Ishikawa (cell line): ENCODE measurements at regions not wholly inside any gene's neighbourhood (a gene's known extent, or its start where the extent isn't known, plus 50 kb on each side); places are given as distances from the start of the nearest gene placed in this dataset.

ENCODE experiments used
- CEBPB ChIP-seq: IDR thresholded peaks from 2 replicates; pipeline ENCODE4 v1.6.1; 2012
- CREB1 ChIP-seq: IDR thresholded peaks from 2 replicates; pipeline ENCODE4 v1.6.1; 2012; ENCODE audit warnings: low read depth
- EGR1 ChIP-seq: IDR thresholded peaks from 2 replicates; pipeline ENCODE4 v1.6.1; 2012
- EP300 ChIP-seq: IDR thresholded peaks from 2 replicates; pipeline ENCODE4 v1.6.1; 2012; ENCODE audit warnings: borderline replicate concordance
- FOXM1 ChIP-seq: IDR thresholded peaks from 2 replicates; pipeline ENCODE4 v1.6.1; 2012; ENCODE audit warnings: low read depth, borderline replicate concordance
- NFIC ChIP-seq: IDR thresholded peaks from 2 replicates; pipeline ENCODE4 v1.6.1; 2012
- RAD21 ChIP-seq: IDR thresholded peaks from 2 replicates; pipeline ENCODE4 v1.6.1; 2012; ENCODE audit warnings: low read depth
- REST ChIP-seq: IDR thresholded peaks from 2 replicates; pipeline ENCODE4 v1.6.1; 2012; ENCODE audit warnings: low read depth, mild to moderate bottlenecking
- TAF1 ChIP-seq: IDR thresholded peaks from 2 replicates; pipeline ENCODE4 v1.6.1; 2012; ENCODE audit warnings: low read depth, mild to moderate bottlenecking
- TCF12 ChIP-seq: IDR thresholded peaks from 2 replicates; pipeline ENCODE4 v1.6.1; 2012; ENCODE audit warnings: low read depth
- TEAD4 ChIP-seq: IDR thresholded peaks from 2 replicates; pipeline ENCODE4 v1.6.1; 2012
- YY1 ChIP-seq: IDR thresholded peaks from 2 replicates; pipeline ENCODE4 v1.6.1; 2012; ENCODE audit warnings: low read depth
- TF ChIP-seq, protein P1 (sequence below): IDR thresholded peaks from 2 replicates; pipeline ENCODE4 v1.6.1; 2012

DNA sequence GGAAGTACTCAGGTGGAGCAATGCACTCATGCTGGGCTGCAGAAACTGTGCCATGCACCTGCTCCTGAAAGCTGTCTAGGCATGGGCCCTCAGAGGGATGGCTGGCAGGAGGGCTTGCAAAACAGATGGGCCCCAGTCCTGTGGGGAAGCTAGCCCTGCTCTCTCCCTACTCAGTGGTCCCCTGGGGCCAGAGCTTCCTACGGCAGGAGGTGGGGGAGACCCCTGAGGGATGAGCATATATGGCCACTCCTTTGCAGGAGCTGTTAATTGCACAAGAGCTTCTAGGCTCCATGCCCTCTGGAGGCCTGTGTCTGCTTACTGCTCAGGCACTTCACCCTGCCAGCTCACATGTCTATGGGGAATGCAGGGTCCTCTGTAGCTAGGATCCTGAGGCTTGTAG lies 545.3 kb upstream of the PTPRD start:
- TF ChIP-seq, protein P1, sequence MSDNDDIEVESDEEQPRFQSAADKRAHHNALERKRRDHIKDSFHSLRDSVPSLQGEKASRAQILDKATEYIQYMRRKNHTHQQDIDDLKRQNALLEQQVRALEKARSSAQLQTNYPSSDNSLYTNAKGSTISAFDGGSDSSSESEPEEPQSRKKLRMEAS: no peak
- no peak for TF ChIP-seq NFIC
- no peak for TF ChIP-seq YY1
- TF ChIP-seq EP300: no peak
- no peak for TF ChIP-seq TAF1
- TF ChIP-seq TCF12: no peak
- no peak for TF ChIP-seq REST
- no peak for TF ChIP-seq EGR1
- TF ChIP-seq TEAD4: no peak
- no peak for TF ChIP-seq CREB1
- TF ChIP-seq CEBPB: no peak
- no peak for TF ChIP-seq FOXM1
- TF ChIP-seq RAD21: no peak
